ENCODE measurements at regions not wholly inside any gene's neighbourhood (a gene's known extent, or its start where the extent isn't known, plus 50 kb on each side); places are given as distances from the start of the nearest gene placed in this dataset.

DNA sequence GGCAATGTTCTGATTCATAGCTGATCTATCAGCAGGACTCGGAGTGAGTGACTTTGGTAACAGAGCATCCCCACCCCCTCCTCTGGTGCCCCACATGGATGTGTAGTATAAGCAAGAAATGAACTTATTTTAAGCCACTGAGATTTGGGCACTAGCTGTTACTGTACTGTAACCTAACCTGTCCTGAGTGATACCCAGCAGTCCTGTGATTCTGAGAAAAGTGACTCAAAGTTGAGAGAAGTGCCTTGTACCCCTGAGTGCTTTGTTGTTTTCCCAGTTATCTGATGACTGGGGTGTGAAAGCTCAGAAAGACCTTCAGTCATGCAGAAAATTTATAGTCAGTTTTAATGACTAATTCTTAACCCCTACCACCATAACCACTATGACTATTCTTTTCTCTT, 439.9 kb upstream of the RBMS3 start:
- Histone ChIP-seq H3K4me3 (ENCODE audit: low read depth in 2 of 2, low read length in 2 of 2) (no peak overlapping the region), H3K36me3 (ENCODE audit: control insufficient read depth, insufficient read depth, low read length) (no peaks in the 10 kb centered on the region), H3K9me3 (ENCODE audit: control insufficient read depth, insufficient read depth, low read depth, low read length) (no peaks in the 10 kb centered on the region), H3K27ac (ENCODE audit: low read length) (no peak overlapping the region), H3K27me3 (ENCODE audit: control insufficient read depth, insufficient read depth, low read length) (no peaks in the 10 kb centered on the region), H3K4me1 (ENCODE audit: control insufficient read depth, insufficient read depth, low read length) (no peaks in the 10 kb centered on the region)
- no TSS peak for BruUV-seq (replicated peaks)
- ATAC-seq (no peak), DNase-seq (ENCODE audit: low read depth, low spot score) (no peak)
- in situ Hi-C loops (cut with HindIII; ENCODE audit: low pct_unique_long_range_greater_than_20kb, low sequenced_read_pairs) = no loop called here
- ChIA-PET POLR2A (no interaction called here), CTCF (no interaction called here)
- TF ChIP-seq SIN3A (IDR thresholded peaks at IDR 0.05; ENCODE audit: borderline replicate concordance, insufficient read depth, low read depth, low read length) (no peak), POLR2AphosphoS5 (IDR thresholded peaks at IDR 0.05; ENCODE audit: low read depth, low read length) (no peak), TCF7L2 (IDR thresholded peaks at IDR 0.05; ENCODE audit: low read depth, low read length) (no peak)
- TF ChIP-seq, protein P1, sequence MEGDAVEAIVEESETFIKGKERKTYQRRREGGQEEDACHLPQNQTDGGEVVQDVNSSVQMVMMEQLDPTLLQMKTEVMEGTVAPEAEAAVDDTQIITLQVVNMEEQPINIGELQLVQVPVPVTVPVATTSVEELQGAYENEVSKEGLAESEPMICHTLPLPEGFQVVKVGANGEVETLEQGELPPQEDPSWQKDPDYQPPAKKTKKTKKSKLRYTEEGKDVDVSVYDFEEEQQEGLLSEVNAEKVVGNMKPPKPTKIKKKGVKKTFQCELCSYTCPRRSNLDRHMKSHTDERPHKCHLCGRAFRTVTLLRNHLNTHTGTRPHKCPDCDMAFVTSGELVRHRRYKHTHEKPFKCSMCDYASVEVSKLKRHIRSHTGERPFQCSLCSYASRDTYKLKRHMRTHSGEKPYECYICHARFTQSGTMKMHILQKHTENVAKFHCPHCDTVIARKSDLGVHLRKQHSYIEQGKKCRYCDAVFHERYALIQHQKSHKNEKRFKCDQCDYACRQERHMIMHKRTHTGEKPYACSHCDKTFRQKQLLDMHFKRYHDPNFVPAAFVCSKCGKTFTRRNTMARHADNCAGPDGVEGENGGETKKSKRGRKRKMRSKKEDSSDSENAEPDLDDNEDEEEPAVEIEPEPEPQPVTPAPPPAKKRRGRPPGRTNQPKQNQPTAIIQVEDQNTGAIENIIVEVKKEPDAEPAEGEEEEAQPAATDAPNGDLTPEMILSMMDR (IDR thresholded peaks at IDR 0.05) = no peak
- TF ChIP-seq, protein P2, sequence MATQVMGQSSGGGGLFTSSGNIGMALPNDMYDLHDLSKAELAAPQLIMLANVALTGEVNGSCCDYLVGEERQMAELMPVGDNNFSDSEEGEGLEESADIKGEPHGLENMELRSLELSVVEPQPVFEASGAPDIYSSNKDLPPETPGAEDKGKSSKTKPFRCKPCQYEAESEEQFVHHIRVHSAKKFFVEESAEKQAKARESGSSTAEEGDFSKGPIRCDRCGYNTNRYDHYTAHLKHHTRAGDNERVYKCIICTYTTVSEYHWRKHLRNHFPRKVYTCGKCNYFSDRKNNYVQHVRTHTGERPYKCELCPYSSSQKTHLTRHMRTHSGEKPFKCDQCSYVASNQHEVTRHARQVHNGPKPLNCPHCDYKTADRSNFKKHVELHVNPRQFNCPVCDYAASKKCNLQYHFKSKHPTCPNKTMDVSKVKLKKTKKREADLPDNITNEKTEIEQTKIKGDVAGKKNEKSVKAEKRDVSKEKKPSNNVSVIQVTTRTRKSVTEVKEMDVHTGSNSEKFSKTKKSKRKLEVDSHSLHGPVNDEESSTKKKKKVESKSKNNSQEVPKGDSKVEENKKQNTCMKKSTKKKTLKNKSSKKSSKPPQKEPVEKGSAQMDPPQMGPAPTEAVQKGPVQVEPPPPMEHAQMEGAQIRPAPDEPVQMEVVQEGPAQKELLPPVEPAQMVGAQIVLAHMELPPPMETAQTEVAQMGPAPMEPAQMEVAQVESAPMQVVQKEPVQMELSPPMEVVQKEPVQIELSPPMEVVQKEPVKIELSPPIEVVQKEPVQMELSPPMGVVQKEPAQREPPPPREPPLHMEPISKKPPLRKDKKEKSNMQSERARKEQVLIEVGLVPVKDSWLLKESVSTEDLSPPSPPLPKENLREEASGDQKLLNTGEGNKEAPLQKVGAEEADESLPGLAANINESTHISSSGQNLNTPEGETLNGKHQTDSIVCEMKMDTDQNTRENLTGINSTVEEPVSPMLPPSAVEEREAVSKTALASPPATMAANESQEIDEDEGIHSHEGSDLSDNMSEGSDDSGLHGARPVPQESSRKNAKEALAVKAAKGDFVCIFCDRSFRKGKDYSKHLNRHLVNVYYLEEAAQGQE (IDR thresholded peaks at IDR 0.05; ENCODE audit: insufficient read depth in 1 of 2, low read depth in 2 of 2, low read length in 1 of 2) = no peak
- intact Hi-C loops (cut with micrococcal nuclease; ENCODE audit: unreplicated experiment) = no loop called here

DNA sequence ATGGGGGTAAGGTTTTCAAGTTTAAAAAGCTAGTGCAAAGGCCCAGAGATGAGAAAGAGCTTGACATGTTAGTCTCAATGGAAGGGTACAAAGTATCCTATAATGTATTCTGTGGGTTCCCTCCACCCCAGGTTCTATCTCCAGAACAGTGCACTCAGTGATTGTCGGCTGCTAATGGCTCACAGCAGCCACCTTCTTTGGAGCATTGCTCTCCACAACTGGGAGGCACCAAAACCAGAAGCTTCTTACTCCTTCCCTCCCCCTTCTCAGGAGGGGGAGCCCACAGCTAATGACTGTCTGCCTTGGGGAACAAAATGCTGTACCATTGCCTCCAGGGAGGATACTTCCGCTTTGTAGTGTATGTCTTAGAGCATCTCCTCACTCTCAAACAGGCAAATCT, 439.4 kb upstream of the RBMS3 start:
- Histone ChIP-seq H3K4me1 (ENCODE audit: control insufficient read depth, insufficient read depth, low read length) (no peaks in the 10 kb centered on the region), H3K36me3 (ENCODE audit: control insufficient read depth, insufficient read depth, low read length) (no peaks in the 10 kb centered on the region), H3K9me3 (ENCODE audit: control insufficient read depth, insufficient read depth, low read depth, low read length) (no peaks in the 10 kb centered on the region), H3K27me3 (ENCODE audit: control insufficient read depth, insufficient read depth, low read length) (no peaks in the 10 kb centered on the region), H3K4me3 (ENCODE audit: low read depth in 2 of 2, low read length in 2 of 2) (no peak overlapping the region), H3K27ac (ENCODE audit: low read length) (no peak overlapping the region)
- DNase-seq (ENCODE audit: low read depth, low spot score) = no peak
- ChIA-PET POLR2A (no interaction called here), CTCF (no interaction called here)
- intact Hi-C loops (cut with micrococcal nuclease; ENCODE audit: unreplicated experiment) (no loop called here), in situ Hi-C loops (cut with HindIII; ENCODE audit: low pct_unique_long_range_greater_than_20kb, low sequenced_read_pairs) (no loop called here)
- no peak for TF ChIP-seq POLR2AphosphoS5 (IDR thresholded peaks at IDR 0.05; ENCODE audit: low read depth, low read length)
- no peak for TF ChIP-seq TCF7L2 (IDR thresholded peaks at IDR 0.05; ENCODE audit: low read depth, low read length)
- no peak for TF ChIP-seq SIN3A (IDR thresholded peaks at IDR 0.05; ENCODE audit: borderline replicate concordance, insufficient read depth, low read depth, low read length)
- TF ChIP-seq, protein P2 (IDR thresholded peaks at IDR 0.05; ENCODE audit: insufficient read depth in 1 of 2, low read depth in 2 of 2, low read length in 1 of 2) = no peak
- TF ChIP-seq, protein P1 (IDR thresholded peaks at IDR 0.05) = no peak
- ATAC-seq = no peak
- BruUV-seq (replicated peaks) = no TSS peak
